Left lung (tissue), 4 donors: ENCODE measurements at regions not wholly inside any gene's neighbourhood (a gene's known extent, or its start where the extent isn't known, plus 50 kb on each side); places are given as distances from the start of the nearest gene placed in this dataset.

Experiments
- ATAC-seq: fragments of 200-7000 bp; cut with Tn5 transposase; one replicate; pipeline ENCODE4 v1.9.1; 2020; ENCODE audit warnings: moderate library complexity
- DNase-seq, 4 donors: peaks; one replicate each; pipeline ENCODE4 v3.0.0-alpha.2; 2013 to 2020
- H3K27ac ChIP-seq, 2 donors: fragments of 200-600 bp; sonication (generic) in 1 of 2; one replicate each; pipeline versions ENCODE4 v1.5.0 to v1.8.0; 2020 to 2021
- H3K27me3 ChIP-seq, 2 donors: fragments of 200-600 bp; sonication (generic) in 1 of 2; one replicate each; pipeline versions ENCODE4 v1.5.0 to v1.8.0; 2020 to 2021
- H3K36me3 ChIP-seq, 2 donors: fragments of 200-600 bp; sonication (generic) in 1 of 2; one replicate each; pipeline versions ENCODE4 v1.5.0 to v1.8.0; 2020 to 2021
- H3K4me1 ChIP-seq, 2 donors: fragments of 200-600 bp; one replicate each; pipeline ENCODE4 v1.8.0; 2021
- H3K4me3 ChIP-seq, 2 donors: fragments of 200-600 bp; sonication (generic) in 1 of 2; one replicate each; pipeline versions ENCODE4 v1.5.0 to v1.8.0; 2020 to 2021; ENCODE audit warnings: mild to moderate bottlenecking in 1 of 2
- H3K9me3 ChIP-seq, 2 donors: fragments of 200-600 bp; sonication (generic) in 1 of 2; one replicate each; pipeline versions ENCODE4 v1.5.0 to v1.8.0; 2020 to 2021
- CTCF ChIP-seq, 2 donors: fragments of 200-600 bp; sonication (generic) in 1 of 2; IDR thresholded peaks; one replicate each; pipeline versions ENCODE4 v1.5.0 to v1.8.0; 2021; ENCODE audit warnings: antibody characterized with exemption in 2 of 2
- intact Hi-C, 2 donors: fragments of 100-400 bp; cut with DNase I; formaldehyde crosslinking; loops; one replicate each; pipeline versions ENCODE4 v1.11.2 to v1.14.2; 2022
- donor health status: DM: no; HTN: yes; CAD: no.
- donor health status: DM: no; HTN: no; CAD: no.

DNA sequence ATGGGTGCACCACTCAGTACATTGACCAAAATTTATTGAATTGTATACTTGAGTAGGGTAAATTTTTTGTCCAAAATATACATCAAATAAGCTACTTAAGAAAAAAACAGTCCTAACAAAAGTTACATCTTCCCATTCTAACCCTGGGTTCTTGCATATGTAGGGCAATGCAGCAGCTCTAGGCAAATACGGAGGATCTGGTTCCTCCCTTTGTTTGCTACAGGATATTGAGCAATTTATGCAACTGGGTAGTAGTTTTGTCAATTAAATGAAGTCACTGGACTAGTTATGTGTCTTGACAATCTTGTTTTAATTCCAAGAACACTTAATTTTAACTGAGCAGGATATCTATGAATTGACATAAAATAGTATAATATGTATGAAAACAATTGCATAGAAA is 1507.2 kb upstream of the PIK3C3 start:
- Histone ChIP-seq H3K36me3 (no peaks in the 10 kb centered on the region), H3K27ac (no peak overlapping the region), H3K27me3 (no peaks in the 10 kb centered on the region), H3K4me1 (no peaks in the 10 kb centered on the region), H3K9me3 (no peaks in the 10 kb centered on the region), H3K4me3 (no peak overlapping the region)
- no peak for ATAC-seq
- intact Hi-C loops: no loop called here
- no peak for TF ChIP-seq CTCF (IDR thresholded peaks at IDR 0.05)
- DNase-seq: no peak

- ATAC-seq: no peak
- no peak for TF ChIP-seq CTCF (IDR thresholded peaks at IDR 0.05)
- intact Hi-C loops: no loop called here
- DNase-seq: no peak
- no peaks in the 10 kb centered on the region for H3K9me3 ChIP-seq
- H3K4me3 ChIP-seq: no peak overlapping the region
- no peaks in the 10 kb centered on the region for H3K27me3 ChIP-seq
- no peak overlapping the region for H3K27ac ChIP-seq
- H3K36me3 ChIP-seq: no peaks in the 10 kb centered on the region
- no peaks in the 10 kb centered on the region for H3K4me1 ChIP-seq
Observed at GRCh38 chr18:40440088-40440487, 1514.9 kb upstream of the PIK3C3 start.

GRCh38 chr18:40437517-40437916 is 1517.5 kb upstream of the PIK3C3 start:
- intact Hi-C loops: no loop called here
- TF ChIP-seq CTCF (IDR thresholded peaks at IDR 0.05): no peak
- Histone ChIP-seq H3K36me3 (no peaks in the 10 kb centered on the region), H3K9me3 (no peaks in the 10 kb centered on the region), H3K27me3 (no peaks in the 10 kb centered on the region), H3K4me3 (no peak overlapping the region), H3K4me1 (no peaks in the 10 kb centered on the region), H3K27ac (no peak overlapping the region)
- DNase-seq (no peak), ATAC-seq (no peak)

DNA sequence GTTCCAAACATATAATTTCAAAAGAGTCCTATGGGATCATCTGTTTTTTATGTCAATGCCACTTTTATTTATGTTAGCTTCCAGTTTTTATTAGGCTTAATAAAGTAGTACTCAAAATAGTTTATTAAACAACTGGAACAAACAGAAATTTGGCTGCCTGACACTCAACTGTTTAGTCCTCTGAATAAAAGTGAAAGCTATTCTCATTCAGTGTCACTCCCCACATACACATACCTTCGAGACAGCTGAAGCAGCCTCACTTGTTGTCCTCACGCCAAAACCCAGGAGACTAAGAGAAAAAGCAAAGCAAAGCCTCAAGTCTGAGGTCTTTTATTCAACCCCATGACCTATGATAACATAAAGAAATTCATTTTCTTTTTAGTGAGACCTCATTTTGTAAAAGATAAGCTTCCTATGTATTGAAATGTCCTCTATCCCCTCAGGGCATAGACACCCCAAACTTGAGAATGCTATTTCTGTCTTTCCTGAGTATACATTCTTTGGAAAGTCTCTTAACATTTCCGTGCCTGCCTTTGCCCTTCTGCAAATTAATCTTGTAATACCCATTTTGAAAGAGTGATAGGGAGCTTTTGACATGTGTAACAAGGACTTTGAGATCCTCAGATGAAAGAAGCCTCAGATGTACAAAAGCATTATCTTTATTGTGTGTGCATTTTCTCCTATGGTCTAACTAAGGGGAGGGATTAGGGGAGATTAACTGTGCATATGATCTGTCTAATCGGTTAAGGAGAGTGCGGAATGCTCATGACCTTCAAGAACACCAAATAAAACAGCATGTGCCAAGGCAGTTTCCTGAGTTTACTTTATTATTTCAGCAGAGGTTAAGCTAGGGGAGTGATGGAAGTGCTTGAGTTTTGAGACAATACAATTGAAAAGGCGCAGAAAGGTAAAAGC is 1523.7 kb upstream of the PIK3C3 start:
- Histone ChIP-seq H3K9me3 (no peaks in the 10 kb centered on the region), H3K27me3 (no peaks in the 10 kb centered on the region), H3K27ac (no peak overlapping the region), H3K4me3 (no peak overlapping the region), H3K4me1 (no peaks in the 10 kb centered on the region), H3K36me3 (no peaks in the 10 kb centered on the region)
- ATAC-seq (no peak), DNase-seq (no peak)
- intact Hi-C loops: no loop called here
- TF ChIP-seq CTCF (IDR thresholded peaks at IDR 0.05): no peak

DNA sequence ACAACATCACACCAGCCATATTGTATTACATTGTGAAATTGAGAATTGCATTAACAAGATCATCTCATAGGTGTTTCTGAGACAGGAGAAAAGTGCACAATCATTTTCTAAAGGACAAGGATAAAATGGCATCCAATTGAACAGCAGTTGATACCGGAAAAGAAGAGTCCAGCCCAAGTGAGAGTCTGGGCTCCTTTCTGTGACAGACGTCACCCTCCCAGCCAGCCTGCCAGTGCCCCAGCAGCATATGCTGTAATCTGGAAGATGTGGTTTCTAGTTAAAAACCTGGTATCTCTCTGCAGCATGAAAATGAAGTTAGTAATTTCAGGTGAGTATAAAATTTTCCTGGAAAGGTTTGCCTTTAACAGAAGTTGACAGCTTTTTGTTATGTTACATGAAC is 1531.7 kb upstream of the PIK3C3 start:
- no peak for ATAC-seq
- intact Hi-C loops: no loop called here

More for the DNA sequence above, 1531.7 kb upstream of the PIK3C3 start:
- Histone ChIP-seq H3K4me3 (no peak overlapping the region), H3K27me3 (no peaks in the 10 kb centered on the region), H3K27ac (no peak overlapping the region), H3K9me3 (no peaks in the 10 kb centered on the region), H3K4me1 (no peaks in the 10 kb centered on the region), H3K36me3 (no peaks in the 10 kb centered on the region)
- no peak for TF ChIP-seq CTCF (IDR thresholded peaks at IDR 0.05)
- no peak for DNase-seq
